K562 (cell line): ENCODE measurements at regions not wholly inside any gene's neighbourhood (a gene's known extent, or its start where the extent isn't known, plus 50 kb on each side); places are given as distances from the start of the nearest gene placed in this dataset.

Source experiments
- ATAC-seq: fragments of 200-7000 bp; cut with Tn5 transposase; 3 replicates; pipeline ENCODE4 v1.9.1; 2020; ENCODE audit warnings: moderate library complexity
- BruUV-seq: library from RNA; stranded (reverse); fragments of 400-500 nt; replicated peaks from 2 replicates; lab custom pipeline; 2021; lab: Mats Ljungman, UMichigan
- CTCF ChIA-PET: fragments of 300-600 bp; formaldehyde crosslinking; extraction: SDS; loops from one replicate; lab custom pipeline; 2021; ENCODE audit warnings: low intra/inter-chr PET ratio; lab: Yijun Ruan, JAX
- POLR2A ChIA-PET: fragments of 300-600, 350-650 bp; sonication (Branson Sonifier 250); formaldehyde crosslinking; extraction: SDS; loops from one replicate; lab custom pipeline; 2021; ENCODE audit warnings: antibody characterized with exemption, inconsistent platforms; lab: Yijun Ruan, JAX
- DNase-seq, 4 experiments: peaks; one replicate each; pipeline versions ENCODE4 v3.0.0 to v3.0.0-alpha.2; 2011 to 2018; ENCODE audit warnings: low spot score in 3 of 4, mixed read lengths in 3 of 4; ENCODE audit errors: extremely low read depth in 1 of 4
- FAIRE-seq: peaks from 2 replicates; lab custom pipeline; 2011; peaks lifted over from hg19 to GRCh38; lab: Jason Lieb, UNC
- H2AFZ ChIP-seq: 2 replicates; pipeline ENCODE4 v1.6.0; 2011; ENCODE audit warnings: low read depth, low read length, control low read depth, inconsistent platforms
- H3K27ac ChIP-seq: fragments of 200-600 bp; 3 replicates; pipeline ENCODE4 v1.8.0; 2011; ENCODE audit warnings: low read depth, mild to moderate bottlenecking, control low read depth, inconsistent platforms, low read length, moderate library complexity, mixed read lengths; ENCODE audit errors: extremely low read depth
- H3K27me3 ChIP-seq, 2 experiments: fragments of 300-600 bp in 1 of 2; 2 replicates in 1 of 2; 3 replicates in 1 of 2; pipeline versions ENCODE4 v1.6.0 to v1.8.0; 2011; ENCODE audit warnings: inconsistent platforms in 2 of 2, low read length in 2 of 2, mild to moderate bottlenecking in 1 of 2, mixed read lengths in 1 of 2, moderate library complexity in 1 of 2; ENCODE audit not compliant: control insufficient read depth in 2 of 2, insufficient read depth in 2 of 2
- H3K36me3 ChIP-seq: fragments of 300-600 bp; 3 replicates; pipeline ENCODE4 v1.8.0; 2011; ENCODE audit warnings: mild to moderate bottlenecking, low read length, inconsistent platforms; ENCODE audit not compliant: control insufficient read depth, insufficient read depth
- H3K4me1 ChIP-seq, 2 experiments: fragments of 200-600 bp in 1 of 2; replicated peaks in 1 of 2; 2 replicates in 1 of 2; 3 replicates in 1 of 2; pipeline versions ENCODE4 v1.5.1 to v1.8.0; 2011; ENCODE audit warnings: inconsistent platforms in 2 of 2, low read length in 2 of 2, mild to moderate bottlenecking in 1 of 2, mixed read lengths in 1 of 2, moderate library complexity in 1 of 2; ENCODE audit not compliant: control insufficient read depth in 2 of 2, insufficient read depth in 2 of 2
- H3K4me2 ChIP-seq: 2 replicates; pipeline ENCODE4 v1.6.1; 2011; ENCODE audit warnings: low read length, control low read depth, inconsistent platforms, mixed read lengths; ENCODE audit not compliant: insufficient read depth
- H3K4me3 ChIP-seq: fragments of 200-600 bp; sonication (generic), shearing (Covaris generic); 2 replicates; pipeline ENCODE4 v1.5.1; 2016; ENCODE audit warnings: control low read depth, inconsistent platforms
- H3K79me2 ChIP-seq: fragments of 200-600 bp; 3 replicates; pipeline ENCODE4 v1.8.0; 2011; ENCODE audit warnings: low read length, inconsistent platforms; ENCODE audit not compliant: control insufficient read depth, insufficient read depth
- H3K9ac ChIP-seq, 2 experiments: 2 replicates each; pipeline versions ENCODE4 v1.6.0 to v1.6.1; 2011; ENCODE audit warnings: low read depth in 2 of 2, low read length in 2 of 2, control low read depth in 1 of 2, inconsistent platforms in 1 of 2, mild to moderate bottlenecking in 1 of 2, mixed read lengths in 1 of 2; ENCODE audit not compliant: insufficient read depth in 1 of 2
- H3K9me1 ChIP-seq: one replicate; pipeline ENCODE4 v1.6.0; 2011; ENCODE audit warnings: inconsistent platforms, mild to moderate bottlenecking, low read length, moderate library complexity; ENCODE audit not compliant: control insufficient read depth, insufficient read depth
- H3K9me3 ChIP-seq: replicated peaks from 2 replicates; pipeline ENCODE4 v1.5.1; 2011; ENCODE audit warnings: low read depth, low read length, inconsistent platforms; ENCODE audit not compliant: control insufficient read depth, insufficient read depth
- H4K20me1 ChIP-seq: replicated peaks from 2 replicates; pipeline ENCODE4 v1.6.1; 2011; ENCODE audit warnings: low read length, inconsistent platforms, mixed read lengths; ENCODE audit not compliant: control insufficient read depth, insufficient read depth
- KAT8 ChIP-seq: fragments of 450-650 bp; IDR thresholded peaks from 2 replicates; pipeline ENCODE4 v1.6.1; 2016; ENCODE audit warnings: low read depth, mild to moderate bottlenecking
- PPARD ChIP-seq: fragments of 250-450 bp; sonication (Bioruptor Pico); IDR thresholded peaks from 2 replicates; pipeline ENCODE4 v1.8.0; 2022; ENCODE audit warnings: inconsistent platforms, mild to moderate bottlenecking, moderate library complexity
- RUNX1 ChIP-seq: sonication (generic); IDR thresholded peaks from 2 replicates; pipeline ENCODE4 v1.6.1; 2016; ENCODE audit warnings: antibody characterized with exemption, low read depth
- SMAD1 ChIP-seq: fragments of 150-350 bp; IDR thresholded peaks from 2 replicates; pipeline ENCODE4 v1.6.1; 2014; ENCODE audit warnings: low read length, low read depth; ENCODE audit not compliant: partially characterized antibody
- SNRNP70 ChIP-seq: fragments of 200-400 bp; formaldehyde crosslinking; optimal IDR thresholded peaks from 2 replicates; pipeline ENCODE3; 2017; ENCODE audit warnings: low read depth, low read length
- TARDBP ChIP-seq: fragments of 450-650 bp; IDR thresholded peaks from 2 replicates; pipeline ENCODE4 v1.6.1; 2016
- TCF7 ChIP-seq: sonication (generic); IDR thresholded peaks from 2 replicates; pipeline ENCODE4 v1.6.1; 2016; ENCODE audit warnings: antibody characterized with exemption, borderline replicate concordance
- ZNF175 ChIP-seq: fragments of 200-800 bp; sonication (Bioruptor generic); IDR thresholded peaks from 2 replicates; pipeline ENCODE4 v1.6.1; 2016; ENCODE audit warnings: low read depth, mild to moderate bottlenecking, missing genetic modification characterization, missing compliant biosample characterization
- WGBS: fragments of 100-300 bp; shearing (Covaris generic); methylation state at CpG from one replicate; pipeline ENCODE4 v1.1.6; 2016; ENCODE audit warnings: low coverage, mixed read lengths; ENCODE audit not compliant: insufficient coverage; ENCODE audit errors: missing lambda C conversion rate; 5-methylcytosine and 5-hydroxymethylcytosine counted together
- in situ Hi-C: fragments of 300-500 bp; cut with MboI; formaldehyde crosslinking; loops from 4 replicates; pipeline ENCODE4 v1.15.0; 2018; ENCODE audit warnings: inconsistent platforms, mixed read lengths
- intact Hi-C: fragments of 100-400 bp; cut with micrococcal nuclease; formaldehyde crosslinking; loops from 2 replicates; pipeline ENCODE4 v1.14.2; 2022
- TF ChIP-seq, protein P1 (sequence below), 2 experiments: fragments of 450-650 bp in 1 of 2; sonication (generic) in 1 of 2; formaldehyde crosslinking in 1 of 2; IDR thresholded peaks; 2 replicates each; pipeline versions ENCODE4 v1.7.1 to v1.9.0; 2016 to 2022; ENCODE audit warnings: inconsistent platforms in 1 of 2, mild to moderate bottlenecking in 1 of 2, missing genetic modification reagents in 1 of 2

DNA sequence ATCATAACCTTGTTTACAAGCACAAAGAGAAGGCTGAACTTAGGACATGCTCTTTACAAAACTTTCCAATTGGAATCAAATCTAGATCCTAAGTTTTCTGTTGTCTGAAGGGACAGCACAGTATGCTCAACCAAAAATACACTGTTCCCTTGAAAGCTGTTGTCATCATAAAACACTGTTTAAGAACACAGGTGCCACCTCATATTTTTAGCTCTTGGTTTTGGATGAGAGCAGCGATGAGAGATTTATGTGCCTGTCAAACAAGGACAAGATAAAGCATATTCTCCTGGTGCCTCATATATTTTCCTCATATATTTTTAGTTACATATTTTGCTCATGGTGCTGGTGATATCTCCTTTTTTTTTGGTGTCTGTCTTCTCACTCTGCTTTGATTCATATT is 788.4 kb downstream of the AACS start:
- BruUV-seq = no TSS peak
- Histone ChIP-seq H3K4me1 (no peaks in the 10 kb centered on the region), H3K4me3 (no peak overlapping the region), H2AFZ (no peak overlapping the region), H3K36me3 (no peaks in the 10 kb centered on the region), H3K27ac (no peak overlapping the region), H3K79me2 (no peaks in the 10 kb centered on the region), H3K27me3 (no peaks in the 10 kb centered on the region), H3K9me1 (no peaks in the 10 kb centered on the region), H3K9me3 (no peaks in the 10 kb centered on the region), H3K9ac (no peak overlapping the region), H3K4me2 (no peak overlapping the region), H4K20me1 (no peaks in the 10 kb centered on the region)
- no peak for TF ChIP-seq KAT8
- no peak for TF ChIP-seq ZNF175
- TF ChIP-seq TARDBP = no peak
- no peak for TF ChIP-seq RUNX1
- no peak for TF ChIP-seq PPARD (CRISPR knock-in tag)
- intact Hi-C loops (no loop called here), in situ Hi-C loops (no loop called here)
- WGBS = 0% methylated on average over 1 of the region's 1 CpG
- ChIA-PET CTCF (no interaction called here), POLR2A (no interaction called here)
- DNase-seq = no peak
- FAIRE-seq = no peak
- no peak for ATAC-seq

DNA sequence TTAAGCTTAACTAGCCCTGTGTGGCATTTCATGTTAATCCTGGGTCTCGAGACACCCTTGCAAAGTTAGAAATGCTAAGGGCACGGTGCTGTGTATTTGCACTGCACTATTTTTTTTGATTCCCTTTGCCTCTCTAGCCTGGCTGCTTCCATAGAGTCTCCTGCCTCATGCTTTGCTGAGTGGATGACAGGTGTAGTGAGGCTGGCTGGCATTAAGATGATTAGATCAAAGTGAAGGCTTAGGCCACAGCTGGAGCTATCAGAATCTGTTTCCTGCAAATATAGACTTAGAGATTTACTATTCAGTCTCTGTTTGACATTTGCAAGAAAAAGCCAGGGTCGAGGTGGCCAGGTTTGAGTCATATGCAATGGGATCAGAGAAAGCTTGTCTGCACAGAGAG is 791.1 kb downstream of the AACS start:
- Histone ChIP-seq H3K4me1 (no peaks in the 10 kb centered on the region), H4K20me1 (no peaks in the 10 kb centered on the region), H3K4me3 (no peak overlapping the region), H3K4me2 (no peak overlapping the region), H3K36me3 (no peaks in the 10 kb centered on the region), H3K9me1 (no peaks in the 10 kb centered on the region), H2AFZ (no peak overlapping the region), H3K79me2 (no peaks in the 10 kb centered on the region), H3K27ac (no peak overlapping the region), H3K9me3 (no peaks in the 10 kb centered on the region), H3K27me3 (no peaks in the 10 kb centered on the region), H3K9ac (no peak overlapping the region)
- ChIA-PET CTCF (no interaction called here), POLR2A (no interaction called here)
- 0% methylated on average over 3 of the region's 3 CpGs for WGBS
- in situ Hi-C loops (no loop called here), intact Hi-C loops (no loop called here)
- no peak for ATAC-seq
- no TSS peak for BruUV-seq
- DNase-seq = no peak
- no peak for FAIRE-seq
- TF ChIP-seq SNRNP70 = no peak
- TF ChIP-seq, protein P1, sequence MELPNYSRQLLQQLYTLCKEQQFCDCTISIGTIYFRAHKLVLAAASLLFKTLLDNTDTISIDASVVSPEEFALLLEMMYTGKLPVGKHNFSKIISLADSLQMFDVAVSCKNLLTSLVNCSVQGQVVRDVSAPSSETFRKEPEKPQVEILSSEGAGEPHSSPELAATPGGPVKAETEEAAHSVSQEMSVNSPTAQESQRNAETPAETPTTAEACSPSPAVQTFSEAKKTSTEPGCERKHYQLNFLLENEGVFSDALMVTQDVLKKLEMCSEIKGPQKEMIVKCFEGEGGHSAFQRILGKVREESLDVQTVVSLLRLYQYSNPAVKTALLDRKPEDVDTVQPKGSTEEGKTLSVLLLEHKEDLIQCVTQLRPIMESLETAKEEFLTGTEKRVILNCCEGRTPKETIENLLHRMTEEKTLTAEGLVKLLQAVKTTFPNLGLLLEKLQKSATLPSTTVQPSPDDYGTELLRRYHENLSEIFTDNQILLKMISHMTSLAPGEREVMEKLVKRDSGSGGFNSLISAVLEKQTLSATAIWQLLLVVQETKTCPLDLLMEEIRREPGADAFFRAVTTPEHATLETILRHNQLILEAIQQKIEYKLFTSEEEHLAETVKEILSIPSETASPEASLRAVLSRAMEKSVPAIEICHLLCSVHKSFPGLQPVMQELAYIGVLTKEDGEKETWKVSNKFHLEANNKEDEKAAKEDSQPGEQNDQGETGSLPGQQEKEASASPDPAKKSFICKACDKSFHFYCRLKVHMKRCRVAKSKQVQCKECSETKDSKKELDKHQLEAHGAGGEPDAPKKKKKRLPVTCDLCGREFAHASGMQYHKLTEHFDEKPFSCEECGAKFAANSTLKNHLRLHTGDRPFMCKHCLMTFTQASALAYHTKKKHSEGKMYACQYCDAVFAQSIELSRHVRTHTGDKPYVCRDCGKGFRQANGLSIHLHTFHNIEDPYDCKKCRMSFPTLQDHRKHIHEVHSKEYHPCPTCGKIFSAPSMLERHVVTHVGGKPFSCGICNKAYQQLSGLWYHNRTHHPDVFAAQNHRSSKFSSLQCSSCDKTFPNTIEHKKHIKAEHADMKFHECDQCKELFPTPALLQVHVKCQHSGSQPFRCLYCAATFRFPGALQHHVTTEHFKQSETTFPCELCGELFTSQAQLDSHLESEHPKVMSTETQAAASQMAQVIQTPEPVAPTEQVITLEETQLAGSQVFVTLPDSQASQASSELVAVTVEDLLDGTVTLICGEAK (IDR thresholded peaks at IDR 0.05) = no peak
- TF ChIP-seq, protein P1 (CRISPR knock-in tag; IDR thresholded peaks at IDR 0.05) = no peak
- no peak for TF ChIP-seq TCF7
- TF ChIP-seq SMAD1 = no peak
